Fibroblast of villous mesenchyme (primary cell): ENCODE measurements at regions not wholly inside any gene's neighbourhood (a gene's known extent, or its start where the extent isn't known, plus 50 kb on each side); places are given as distances from the start of the nearest gene placed in this dataset.

Experiments
- DNase-seq: peaks from one replicate; pipeline ENCODE4 v3.0.0-alpha.2; 2010; ENCODE audit warnings: low read depth
- H3K4me3 ChIP-seq: 2 replicates; pipeline ENCODE4 v1.5.1; 2011; ENCODE audit warnings: low read depth, mild to moderate bottlenecking, low read length
- CTCF ChIP-seq: IDR thresholded peaks from 2 replicates; pipeline ENCODE4 v1.5.1; 2012; ENCODE audit warnings: low read depth, mild to moderate bottlenecking, low read length; ENCODE audit not compliant: insufficient read depth

GRCh38 chr18:78242806-78243205, 736.8 kb upstream of the SALL3 start:
- H3K4me3 ChIP-seq, result no peak overlapping the region
- no peak for TF ChIP-seq CTCF
- peak; percentile 1 for DNase-seq

- no peak for DNase-seq
- no peak overlapping the region for H3K4me3 ChIP-seq
- no peak for TF ChIP-seq CTCF
Measured at GRCh38 chr18:78244779-78245178, 734.8 kb upstream of the SALL3 start.

GRCh38 chr18:78245451-78245850, 734.2 kb upstream of the SALL3 start:
- TF ChIP-seq CTCF, result no peak
- DNase-seq, result no peak
- H3K4me3 ChIP-seq, result no peak overlapping the region

- no peak for TF ChIP-seq CTCF
- DNase-seq, result no peak
Measured at GRCh38 chr18:78246050-78246449, 733.6 kb upstream of the SALL3 start.

GRCh38 chr18:78246588-78246987, 733.0 kb upstream of the SALL3 start:
- no peak for TF ChIP-seq CTCF

More at GRCh38 chr18:78246050-78246449, 733.6 kb upstream of the SALL3 start:
- H3K4me3 ChIP-seq, result no peak overlapping the region

GRCh38 chr18:78247615-78248289, 731.9 kb upstream of the SALL3 start:
- TF ChIP-seq CTCF, result no peak
- H3K4me3 ChIP-seq, result no peak overlapping the region
- no peak for DNase-seq

More at GRCh38 chr18:78246588-78246987, 733.0 kb upstream of the SALL3 start:
- DNase-seq, result no peak
- H3K4me3 ChIP-seq, result no peak overlapping the region

- no peak overlapping the region for H3K4me3 ChIP-seq
- no peak for DNase-seq
- TF ChIP-seq CTCF, result no peak
Measured at GRCh38 chr18:78255013-78255412, 724.6 kb upstream of the SALL3 start.
